ENCODE measurements at regions not wholly inside any gene's neighbourhood (a gene's known extent, or its start where the extent isn't known, plus 50 kb on each side); places are given as distances from the start of the nearest gene placed in this dataset.

DNA sequence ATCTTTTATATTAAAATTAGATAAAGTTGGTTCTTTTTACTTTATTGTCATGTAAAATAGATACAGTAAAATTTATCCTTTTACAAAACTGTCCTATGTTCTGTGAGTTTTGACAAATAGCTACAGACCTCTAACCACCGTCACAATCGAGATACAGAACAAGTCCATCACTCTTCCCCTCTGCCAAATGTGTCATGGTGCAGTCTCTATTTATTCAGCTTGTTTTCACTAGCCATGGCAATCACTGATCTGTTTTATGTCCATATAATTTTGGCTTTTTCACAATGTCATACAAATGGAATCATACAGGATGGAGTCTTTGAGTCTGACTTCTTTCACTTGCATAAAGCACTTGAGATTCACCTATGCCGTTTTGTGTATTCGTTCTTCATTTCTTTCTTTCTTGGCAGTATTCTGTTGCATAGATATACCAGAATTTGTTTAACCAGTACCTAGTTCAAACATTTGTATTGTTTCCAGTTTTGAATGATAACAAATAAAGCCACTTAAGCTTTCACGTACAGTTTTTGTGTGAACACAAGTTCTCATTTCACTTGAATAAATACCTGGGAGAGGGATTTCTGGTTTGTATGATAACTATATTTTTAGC is 273.2 kb upstream of the MPDZ start:
- H3K4me3 ChIP-seq (IDR thresholded peaks at IDR 0.05; ENCODE audit: insufficient read depth, low read depth, low read length), result no peak overlapping the region
- no peak overlapping the region for H3K9ac ChIP-seq
- H3K27ac ChIP-seq, result no peak overlapping the region
- H3K4me2 ChIP-seq, result no peak overlapping the region
- no peaks in the 10 kb centered on the region for H3K27me3 ChIP-seq (ENCODE audit: insufficient read depth, low read depth)
- H4K20me1 ChIP-seq (ENCODE audit: insufficient read depth), result no peaks in the 10 kb centered on the region
- no peaks in the 10 kb centered on the region for H3K4me1 ChIP-seq (ENCODE audit: low read depth, poor library complexity, severe bottlenecking)
- H3K36me3 ChIP-seq (ENCODE audit: insufficient read depth), result no peaks in the 10 kb centered on the region
- no peak for TF ChIP-seq CTCF (conservative IDR thresholded peaks at IDR 0.05; ENCODE audit: low read depth, low read length)
- H3K79me2 ChIP-seq (ENCODE audit: insufficient read depth, low read depth), result no peaks in the 10 kb centered on the region
- no peak overlapping the region for H2AFZ ChIP-seq (ENCODE audit: low read depth)

- no peak overlapping the region for H3K4me3 ChIP-seq (IDR thresholded peaks at IDR 0.05; ENCODE audit: insufficient read depth, low read depth, low read length)
- H3K27me3 ChIP-seq (ENCODE audit: insufficient read depth, low read depth), result no peaks in the 10 kb centered on the region
- no peaks in the 10 kb centered on the region for H4K20me1 ChIP-seq (ENCODE audit: insufficient read depth)
- no peak for TF ChIP-seq CTCF (conservative IDR thresholded peaks at IDR 0.05; ENCODE audit: low read depth, low read length)
- H2AFZ ChIP-seq (ENCODE audit: low read depth), result no peak overlapping the region
- no peak overlapping the region for H3K4me2 ChIP-seq
- no peaks in the 10 kb centered on the region for H3K36me3 ChIP-seq (ENCODE audit: insufficient read depth)
- no peak overlapping the region for H3K9ac ChIP-seq
- H3K27ac ChIP-seq, result no peak overlapping the region
- H3K79me2 ChIP-seq (ENCODE audit: insufficient read depth, low read depth), result no peaks in the 10 kb centered on the region
- H3K4me1 ChIP-seq (ENCODE audit: low read depth, poor library complexity, severe bottlenecking), result no peaks in the 10 kb centered on the region
These were observed 271.0 kb upstream of the MPDZ start for GRCh38 chr9:13550519-13550918.

DNA sequence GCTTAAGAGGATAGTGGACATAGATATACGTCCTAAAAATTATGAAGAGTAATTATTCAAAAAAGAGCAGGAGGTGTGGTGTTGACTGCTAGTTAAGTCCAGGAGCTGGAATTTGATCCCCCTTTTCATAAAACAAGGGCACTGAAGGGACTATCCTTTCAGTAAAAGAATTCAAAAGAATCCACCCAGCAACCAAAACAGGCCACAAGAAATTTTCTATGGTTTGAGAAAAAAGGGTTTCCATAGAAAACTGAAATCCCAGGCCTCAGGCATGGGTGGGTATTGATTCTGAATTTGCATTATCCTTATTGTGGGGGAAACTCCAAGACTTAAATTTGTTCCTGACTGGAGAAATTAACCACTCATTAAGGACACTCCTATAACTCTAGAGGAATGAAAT is 269.0 kb upstream of the MPDZ start:
- Histone ChIP-seq H3K4me2 (no peak overlapping the region), H3K27me3 (ENCODE audit: insufficient read depth, low read depth) (no peaks in the 10 kb centered on the region), H3K4me3 (IDR thresholded peaks at IDR 0.05; ENCODE audit: insufficient read depth, low read depth, low read length) (no peak overlapping the region), H3K27ac (no peak overlapping the region), H2AFZ (ENCODE audit: low read depth) (no peak overlapping the region), H3K79me2 (ENCODE audit: insufficient read depth, low read depth) (no peaks in the 10 kb centered on the region), H4K20me1 (ENCODE audit: insufficient read depth) (no peaks in the 10 kb centered on the region), H3K9ac (no peak overlapping the region), H3K36me3 (ENCODE audit: insufficient read depth) (no peaks in the 10 kb centered on the region), H3K4me1 (ENCODE audit: low read depth, poor library complexity, severe bottlenecking) (no peaks in the 10 kb centered on the region)
- TF ChIP-seq CTCF (conservative IDR thresholded peaks at IDR 0.05; ENCODE audit: low read depth, low read length), result no peak

DNA sequence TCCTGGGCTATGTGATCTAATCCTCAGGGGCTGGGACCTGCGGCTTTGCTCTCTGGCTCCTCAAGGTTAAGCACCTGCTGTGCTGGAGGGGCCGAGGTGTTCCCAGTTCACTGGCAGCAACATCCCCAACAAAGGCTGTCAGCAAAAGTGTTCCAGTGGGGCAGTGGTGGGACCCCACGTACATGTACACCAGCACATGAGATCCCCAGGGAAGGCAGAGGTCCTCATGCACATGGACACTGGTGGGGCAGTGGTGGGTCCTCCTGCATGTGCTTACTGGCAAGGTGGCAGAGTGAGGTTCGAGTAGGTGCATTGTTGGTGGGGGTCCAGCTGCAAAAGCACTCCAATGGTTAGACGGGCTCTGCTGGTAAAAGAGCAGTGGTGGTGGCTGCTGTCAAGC is 255.6 kb upstream of the MPDZ start:
- H3K79me2 ChIP-seq (ENCODE audit: insufficient read depth, low read depth), result no peaks in the 10 kb centered on the region
- no peak overlapping the region for H3K27ac ChIP-seq
- H3K9ac ChIP-seq, result no peak overlapping the region
- no peak for TF ChIP-seq CTCF (conservative IDR thresholded peaks at IDR 0.05; ENCODE audit: low read depth, low read length)
- no peak overlapping the region for H3K4me2 ChIP-seq
- no peaks in the 10 kb centered on the region for H4K20me1 ChIP-seq (ENCODE audit: insufficient read depth)
- H3K4me3 ChIP-seq (IDR thresholded peaks at IDR 0.05; ENCODE audit: insufficient read depth, low read depth, low read length), result no peak overlapping the region
- no peaks in the 10 kb centered on the region for H3K27me3 ChIP-seq (ENCODE audit: insufficient read depth, low read depth)
- H3K4me1 ChIP-seq (ENCODE audit: low read depth, poor library complexity, severe bottlenecking), result no peaks in the 10 kb centered on the region
- no peaks in the 10 kb centered on the region for H3K36me3 ChIP-seq (ENCODE audit: insufficient read depth)
- no peak overlapping the region for H2AFZ ChIP-seq (ENCODE audit: low read depth)

Measured in KMS-11 (cell line).